HG03045 (cell line): ENCODE measurements at regions not wholly inside any gene's neighbourhood (a gene's known extent, or its start where the extent isn't known, plus 50 kb on each side); places are given as distances from the start of the nearest gene placed in this dataset.

Experiments used
- ATAC-seq: cut with Tn5 transposase; IDR thresholded peaks from one replicate; pipeline ENCODE4 v1.9.1; 2021; ENCODE audit warnings: mild to moderate bottlenecking, moderate library complexity; ENCODE audit not compliant: unreplicated experiment

DNA sequence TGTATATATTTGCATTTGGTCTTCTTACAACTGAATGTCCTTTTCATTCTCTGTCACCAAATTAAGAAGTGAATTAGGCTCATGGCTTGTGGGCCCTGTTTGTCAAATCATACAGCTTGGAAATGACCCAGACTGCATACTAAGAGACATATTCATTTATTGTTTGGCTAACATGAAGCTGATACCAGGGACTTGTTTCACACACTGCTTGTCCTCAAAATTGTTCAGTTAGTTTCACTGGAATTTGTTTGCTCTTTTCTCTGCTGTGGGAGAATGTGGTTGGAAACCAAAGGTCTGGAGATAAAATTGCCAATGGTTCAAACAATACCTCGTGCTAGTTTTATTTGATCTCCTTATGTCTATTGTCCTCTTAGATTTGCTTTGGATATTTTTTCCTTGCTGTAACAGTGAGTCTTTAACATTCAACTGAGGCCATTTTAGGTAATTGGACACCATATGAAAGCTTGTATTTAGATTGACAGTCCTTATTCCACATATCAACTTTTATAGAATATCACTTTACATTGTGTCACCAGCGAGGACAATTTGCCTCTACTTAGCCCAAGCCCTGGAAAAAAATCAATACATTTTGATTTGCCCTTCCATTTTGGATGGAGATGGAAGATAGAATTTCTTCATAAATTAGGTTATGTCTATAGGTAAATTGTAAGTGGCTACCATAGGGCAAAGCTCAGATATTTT, 144.3 kb upstream of the MTAP start:
- no peak for ATAC-seq

- no peak for ATAC-seq
Measured at GRCh38 chr9:21660976-21661375, 141.5 kb upstream of the MTAP start.

DNA sequence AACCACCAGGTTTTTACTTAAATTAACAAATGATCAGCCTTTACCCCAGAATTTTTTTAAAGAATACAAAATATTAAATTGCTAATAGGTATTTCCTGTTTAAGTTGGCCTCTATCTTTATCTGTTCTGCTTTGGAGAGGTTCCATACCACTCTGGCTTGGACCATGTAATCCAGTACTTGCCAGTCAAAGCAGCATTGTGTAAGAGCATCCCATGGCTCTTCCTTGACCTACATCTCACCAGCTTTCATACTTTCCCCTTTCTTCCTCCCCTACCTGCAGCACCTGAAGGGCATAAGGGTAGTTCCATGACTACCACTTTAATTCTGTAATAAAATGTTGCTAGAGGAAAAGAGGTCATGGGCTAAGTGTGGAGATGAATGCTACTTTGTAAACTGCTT, 140.8 kb upstream of the MTAP start:
- no peak for ATAC-seq

DNA sequence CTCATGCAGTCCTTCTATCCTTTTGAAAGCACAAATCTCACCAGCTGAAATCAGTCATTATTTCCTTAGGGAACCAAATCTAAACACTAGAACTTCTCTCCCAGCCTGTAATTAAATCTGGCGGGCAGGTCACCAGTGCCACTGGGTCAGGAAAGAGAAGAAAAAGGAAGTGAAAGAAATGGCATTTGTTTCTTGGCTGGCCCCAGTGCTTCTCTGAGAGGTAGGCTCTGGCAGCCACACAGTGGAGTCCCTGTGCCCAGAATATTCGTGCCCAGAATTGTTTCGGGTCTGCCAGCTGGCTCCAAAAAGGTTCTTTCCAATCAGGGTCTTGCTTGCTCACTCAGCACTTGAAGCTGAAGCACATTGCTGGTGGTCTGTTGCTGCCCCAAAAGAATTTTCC, 133.9 kb upstream of the MTAP start:
- no peak for ATAC-seq

DNA sequence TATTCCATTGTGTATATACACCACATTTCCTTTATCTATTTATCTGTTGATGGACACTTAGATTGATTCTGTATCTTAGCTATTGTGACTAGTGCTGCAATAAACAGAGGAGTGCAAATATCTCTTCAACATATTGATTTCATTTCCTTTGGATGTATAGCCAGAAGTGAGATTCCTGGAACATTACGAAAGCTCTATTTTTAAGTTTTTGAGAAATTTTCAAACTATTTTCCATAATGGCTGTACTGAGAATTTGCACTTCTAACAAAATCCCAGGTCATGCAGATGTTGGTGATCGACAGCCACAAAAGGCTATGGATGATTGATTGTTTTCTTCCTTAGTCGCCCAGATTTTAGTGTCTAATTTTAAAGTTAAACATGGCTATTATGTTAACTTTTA, 132.7 kb upstream of the MTAP start:
- no peak for ATAC-seq

- ATAC-seq, result no peak
Measured at GRCh38 chr9:21670374-21670773, 132.1 kb upstream of the MTAP start.

- no peak for ATAC-seq
Measured at GRCh38 chr9:21672140-21672539, 130.3 kb upstream of the MTAP start.

GRCh38 chr9:21672761-21673160, 129.7 kb upstream of the MTAP start:
- ATAC-seq, result no peak

DNA sequence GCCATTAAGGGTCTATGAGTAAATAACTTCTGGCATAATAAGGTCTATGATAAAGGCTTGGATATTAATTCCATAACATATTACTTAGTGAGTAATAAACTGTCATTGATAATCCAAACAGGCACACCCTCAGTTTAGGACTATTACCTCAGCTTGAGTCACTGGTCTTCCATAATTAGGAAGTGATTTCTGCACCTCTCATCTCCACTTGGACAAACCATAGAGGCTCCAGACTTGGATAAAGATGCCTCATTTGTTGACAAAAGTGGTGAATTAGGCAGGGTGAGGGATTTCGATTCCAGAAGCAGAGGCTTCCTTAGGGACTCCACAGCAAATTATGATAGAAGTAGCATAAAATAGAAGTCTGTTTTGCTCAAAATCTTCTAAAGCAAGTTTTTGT, 127.5 kb upstream of the MTAP start:
- no peak for ATAC-seq

- no peak for ATAC-seq
Measured at GRCh38 chr9:21677387-21677786, 125.0 kb upstream of the MTAP start.

GRCh38 chr9:21677834-21678233, 124.6 kb upstream of the MTAP start:
- ATAC-seq, result no peak

DNA sequence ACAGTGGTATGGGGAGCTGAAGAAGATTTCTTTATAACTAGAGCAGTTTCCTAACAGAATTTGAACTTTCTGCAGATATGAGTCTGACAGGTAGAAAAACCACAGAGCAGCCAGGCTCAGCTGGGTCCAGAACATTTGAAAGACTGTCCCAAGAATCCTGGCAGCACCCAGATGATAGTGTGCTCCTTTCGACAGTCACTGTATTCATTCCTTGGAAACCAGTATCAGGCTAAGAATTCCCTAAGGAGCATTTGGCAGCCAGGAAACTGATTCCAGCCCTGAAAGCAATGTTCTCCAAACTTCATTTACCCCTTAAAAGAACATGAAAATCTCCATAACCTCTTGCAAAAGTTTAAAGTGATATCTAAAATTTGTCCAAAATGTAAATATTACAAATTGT, 123.0 kb upstream of the MTAP start:
- no peak for ATAC-seq

DNA sequence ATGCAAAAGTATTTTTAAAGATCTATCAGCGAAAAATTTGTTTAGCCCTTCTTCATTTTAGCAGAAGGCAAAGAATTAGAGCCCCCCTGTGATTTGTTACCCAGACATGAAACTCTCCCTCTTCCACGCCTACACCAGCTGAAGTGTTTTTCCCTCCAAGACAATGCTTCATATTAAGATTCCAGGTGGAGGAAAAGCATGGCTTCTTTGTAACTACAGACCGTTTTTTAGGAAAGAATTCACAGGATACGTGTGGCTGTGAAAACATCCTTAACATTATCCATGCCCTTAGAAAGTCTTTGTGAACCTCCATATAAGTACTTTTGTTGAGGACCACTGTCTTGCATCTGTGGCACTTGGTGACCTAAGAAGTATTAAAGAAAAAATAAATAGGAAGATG, 121.8 kb upstream of the MTAP start:
- ATAC-seq, result no peak

GRCh38 chr9:21681641-21682040, 120.8 kb upstream of the MTAP start:
- no peak for ATAC-seq

GRCh38 chr9:21682381-21682780, 120.1 kb upstream of the MTAP start:
- no peak for ATAC-seq

GRCh38 chr9:21682981-21683380, 119.5 kb upstream of the MTAP start:
- no peak for ATAC-seq

- no peak for ATAC-seq
Measured at GRCh38 chr9:21683484-21684175, 118.8 kb upstream of the MTAP start.

DNA sequence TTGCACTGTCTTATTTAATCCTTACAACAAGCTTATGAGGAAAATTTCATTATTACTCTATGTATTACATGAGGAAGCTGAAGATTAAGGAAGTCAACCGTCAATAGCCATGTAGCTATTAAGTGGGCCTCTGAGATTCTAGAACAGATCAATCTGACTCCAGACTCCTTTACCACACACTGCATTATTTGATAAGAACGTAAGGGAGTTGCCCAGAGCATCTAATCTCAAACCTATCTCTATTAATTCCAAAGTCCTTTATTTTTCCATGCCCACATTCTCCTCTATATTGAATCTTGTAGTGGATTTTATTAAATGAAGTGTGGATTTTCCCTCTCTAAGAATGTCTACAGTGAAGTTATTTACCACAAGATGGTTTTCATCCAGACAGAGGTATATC, 118.2 kb upstream of the MTAP start:
- no peak for ATAC-seq

GRCh38 chr9:21684831-21685362, 117.5 kb upstream of the MTAP start:
- no peak for ATAC-seq

DNA sequence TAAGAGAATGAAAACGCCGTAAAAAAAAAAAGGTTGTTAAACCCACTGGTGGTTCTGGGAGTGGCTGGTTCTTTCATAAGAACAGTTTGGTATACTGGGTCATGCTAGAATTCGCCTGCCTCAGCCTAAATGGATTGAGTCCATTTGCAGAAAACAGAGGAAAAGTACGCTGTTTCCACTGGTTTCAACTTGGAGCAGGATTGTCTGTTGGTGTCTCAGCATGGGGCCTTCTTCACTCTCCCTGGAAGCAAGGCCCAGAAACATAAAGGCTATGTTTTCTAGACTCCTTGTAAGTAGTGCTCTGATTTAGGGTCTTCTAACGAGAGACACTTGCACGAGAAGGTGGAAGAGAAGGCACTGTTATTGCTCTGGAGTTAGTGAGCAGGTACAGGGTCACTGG, 116.9 kb upstream of the MTAP start:
- ATAC-seq, result no peak

DNA sequence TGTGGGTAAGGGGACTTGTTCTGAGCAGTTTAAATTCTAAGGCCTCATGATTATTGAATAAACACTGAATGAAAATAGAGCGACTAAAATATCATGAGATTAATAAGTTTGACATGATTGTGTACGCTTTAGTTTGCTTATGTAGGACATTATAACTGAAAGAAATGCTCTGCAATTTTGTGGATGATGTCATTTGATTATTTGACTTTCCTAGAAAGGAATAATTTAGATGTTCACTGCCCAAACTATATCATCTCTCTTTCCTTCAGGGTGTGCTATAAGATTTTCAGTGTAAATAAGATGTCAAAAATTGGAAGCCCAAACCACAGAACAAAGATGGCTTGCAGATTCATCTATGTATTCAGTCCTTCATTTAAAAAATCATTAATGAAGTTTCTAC, 115.7 kb upstream of the MTAP start:
- ATAC-seq, result no peak

DNA sequence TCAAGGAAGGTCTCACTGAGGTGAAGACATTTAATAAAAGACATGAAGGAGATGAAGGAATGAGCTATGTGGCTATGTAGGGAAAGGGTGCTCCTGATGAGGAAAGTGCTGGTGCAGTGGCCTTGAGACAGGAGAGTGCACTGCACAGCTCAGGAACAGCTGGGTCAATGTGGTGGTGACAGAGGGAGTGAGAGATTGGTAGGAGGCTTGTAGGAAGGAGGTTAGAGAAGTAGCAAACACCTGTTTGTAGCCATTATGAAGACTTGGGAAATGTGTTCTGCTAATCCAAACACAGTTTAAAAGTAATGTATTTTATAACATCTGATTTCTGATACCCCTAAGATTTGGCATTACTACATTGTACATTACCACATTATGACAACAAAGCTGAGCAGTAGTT, 115.1 kb upstream of the MTAP start:
- ATAC-seq, result no peak
